IMR-90 (cell line): ENCODE measurements at regions not wholly inside any gene's neighbourhood (a gene's known extent, or its start where the extent isn't known, plus 50 kb on each side); places are given as distances from the start of the nearest gene placed in this dataset.

Experiments
- MAFK ChIP-seq: IDR thresholded peaks from 2 replicates; pipeline ENCODE4 v1.6.1; 2012; ENCODE audit warnings: low read depth, low read length, improper control_type of control experiment
- MAZ ChIP-seq: IDR thresholded peaks from 2 replicates; pipeline ENCODE4 v1.6.1; 2012; ENCODE audit warnings: low read depth, mild to moderate bottlenecking, low read length, improper control_type of control experiment, moderate library complexity, borderline replicate concordance
- POLR2A ChIP-seq: IDR thresholded peaks from 2 replicates; pipeline ENCODE4 v1.6.1; 2012; ENCODE audit warnings: mild to moderate bottlenecking, low read depth, low read length
- RAD21 ChIP-seq: IDR thresholded peaks from 2 replicates; pipeline ENCODE4 v1.6.1; 2012; ENCODE audit warnings: low read length, improper control_type of control experiment
- SMC3 ChIP-seq: fragments of 150-350 bp; IDR thresholded peaks from 2 replicates; pipeline ENCODE4 v1.6.1; 2016; ENCODE audit warnings: low read depth, mild to moderate bottlenecking, antibody characterized with exemption, low read length, moderate library complexity
- USF2 ChIP-seq: fragments of 150-350 bp; IDR thresholded peaks from 2 replicates; pipeline ENCODE4 v1.6.1; 2017; ENCODE audit warnings: mild to moderate bottlenecking, antibody characterized with exemption, low read length, low read depth
- TF ChIP-seq, protein P1 (sequence below): conservative IDR thresholded peaks from 2 replicates; pipeline ENCODE4 v1.5.1; 2012; ENCODE audit warnings: mild to moderate bottlenecking, low read depth, low read length, improper control_type of control experiment

DNA sequence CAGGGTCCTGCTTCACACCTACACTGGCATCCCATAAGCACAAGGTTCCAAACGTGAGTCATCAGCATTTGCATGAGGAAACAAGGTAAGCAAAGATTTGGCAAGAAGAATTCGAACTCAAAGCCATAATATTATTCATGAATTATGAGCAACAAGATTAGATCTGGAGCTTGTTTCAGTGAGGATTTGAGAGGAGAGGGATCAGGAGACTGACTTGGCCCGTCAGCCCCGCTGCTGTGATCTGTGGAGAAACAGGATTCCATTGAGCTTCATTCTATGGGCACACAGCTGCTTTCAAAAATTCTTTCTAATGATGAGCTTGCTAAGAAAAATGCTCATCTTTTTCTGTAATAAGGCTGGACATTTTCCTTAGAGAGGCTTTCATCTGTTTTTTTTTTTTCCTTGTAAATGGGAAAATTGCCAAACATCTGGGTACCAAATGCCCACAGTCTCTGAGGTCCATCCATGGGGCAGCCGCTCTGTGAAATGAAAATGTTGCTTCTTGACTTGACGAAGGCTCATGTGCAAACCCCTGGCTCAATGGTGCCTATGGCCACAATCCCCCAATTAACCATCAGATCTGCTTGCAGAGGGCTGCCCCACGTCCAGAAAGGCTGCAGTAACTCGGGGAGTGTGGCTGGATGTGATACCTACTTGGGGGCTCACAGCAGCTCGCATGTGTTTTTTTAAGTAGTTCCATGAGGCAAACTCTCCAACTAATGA lies 179.3 kb downstream of the TMEM18 start:
- TF ChIP-seq POLR2A: no peak
- no peak for TF ChIP-seq RAD21
- TF ChIP-seq, protein P1, sequence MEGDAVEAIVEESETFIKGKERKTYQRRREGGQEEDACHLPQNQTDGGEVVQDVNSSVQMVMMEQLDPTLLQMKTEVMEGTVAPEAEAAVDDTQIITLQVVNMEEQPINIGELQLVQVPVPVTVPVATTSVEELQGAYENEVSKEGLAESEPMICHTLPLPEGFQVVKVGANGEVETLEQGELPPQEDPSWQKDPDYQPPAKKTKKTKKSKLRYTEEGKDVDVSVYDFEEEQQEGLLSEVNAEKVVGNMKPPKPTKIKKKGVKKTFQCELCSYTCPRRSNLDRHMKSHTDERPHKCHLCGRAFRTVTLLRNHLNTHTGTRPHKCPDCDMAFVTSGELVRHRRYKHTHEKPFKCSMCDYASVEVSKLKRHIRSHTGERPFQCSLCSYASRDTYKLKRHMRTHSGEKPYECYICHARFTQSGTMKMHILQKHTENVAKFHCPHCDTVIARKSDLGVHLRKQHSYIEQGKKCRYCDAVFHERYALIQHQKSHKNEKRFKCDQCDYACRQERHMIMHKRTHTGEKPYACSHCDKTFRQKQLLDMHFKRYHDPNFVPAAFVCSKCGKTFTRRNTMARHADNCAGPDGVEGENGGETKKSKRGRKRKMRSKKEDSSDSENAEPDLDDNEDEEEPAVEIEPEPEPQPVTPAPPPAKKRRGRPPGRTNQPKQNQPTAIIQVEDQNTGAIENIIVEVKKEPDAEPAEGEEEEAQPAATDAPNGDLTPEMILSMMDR: no peak
- no peak for TF ChIP-seq USF2
- no peak for TF ChIP-seq MAFK
- no peak for TF ChIP-seq SMC3
- TF ChIP-seq MAZ: no peak
